ENCODE measurements at regions not wholly inside any gene's neighbourhood (a gene's known extent, or its start where the extent isn't known, plus 50 kb on each side); places are given as distances from the start of the nearest gene placed in this dataset.

DNA sequence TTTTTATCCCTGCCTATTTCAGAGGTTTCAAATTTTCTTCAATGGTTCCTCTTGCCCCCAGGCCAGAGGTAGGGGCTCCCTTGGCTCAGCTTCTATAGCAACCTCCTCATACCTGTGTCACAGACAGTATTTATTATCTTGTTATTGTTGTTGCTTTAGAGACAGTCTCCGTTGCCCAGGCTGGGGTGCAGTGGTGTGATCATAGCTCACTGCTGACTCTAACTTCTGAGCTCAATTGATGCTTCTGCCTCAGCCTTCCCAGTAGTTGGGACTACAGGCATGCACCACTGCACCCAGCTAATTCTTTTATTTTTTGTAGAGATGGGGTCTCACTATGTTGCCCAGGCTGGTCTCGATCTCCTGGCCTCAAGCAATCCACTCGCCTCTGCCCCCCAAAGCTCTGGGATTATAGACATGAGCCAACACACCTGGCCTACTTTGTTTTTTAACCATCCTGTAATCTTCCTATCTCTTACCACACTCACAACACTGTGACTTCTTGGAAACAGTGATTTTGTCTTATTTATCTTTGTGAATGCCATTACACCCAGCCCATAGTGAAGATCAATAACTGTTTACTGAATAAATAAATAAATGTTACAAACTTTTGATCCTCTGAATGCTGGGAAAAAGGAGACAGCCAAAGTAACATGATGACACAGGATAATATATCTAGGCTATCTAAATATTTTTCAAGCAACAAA is 95.9 kb downstream of the PHLDA1 start (continued):
- TF ChIP-seq, protein P1, sequence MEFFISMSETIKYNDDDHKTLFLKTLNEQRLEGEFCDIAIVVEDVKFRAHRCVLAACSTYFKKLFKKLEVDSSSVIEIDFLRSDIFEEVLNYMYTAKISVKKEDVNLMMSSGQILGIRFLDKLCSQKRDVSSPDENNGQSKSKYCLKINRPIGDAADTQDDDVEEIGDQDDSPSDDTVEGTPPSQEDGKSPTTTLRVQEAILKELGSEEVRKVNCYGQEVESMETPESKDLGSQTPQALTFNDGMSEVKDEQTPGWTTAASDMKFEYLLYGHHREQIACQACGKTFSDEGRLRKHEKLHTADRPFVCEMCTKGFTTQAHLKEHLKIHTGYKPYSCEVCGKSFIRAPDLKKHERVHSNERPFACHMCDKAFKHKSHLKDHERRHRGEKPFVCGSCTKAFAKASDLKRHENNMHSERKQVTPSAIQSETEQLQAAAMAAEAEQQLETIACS (CRISPR knock-in tag; IDR thresholded peaks at IDR 0.05) = no peak
- TF ChIP-seq KAT8 (CRISPR knock-in tag; IDR thresholded peaks at IDR 0.05) = peak; percentile 23; the same call in 1 of the 2 replicates
- TF ChIP-seq GATAD2A (CRISPR knock-in tag; IDR thresholded peaks at IDR 0.05) = peak; percentile 79
- TF ChIP-seq, protein P2, sequence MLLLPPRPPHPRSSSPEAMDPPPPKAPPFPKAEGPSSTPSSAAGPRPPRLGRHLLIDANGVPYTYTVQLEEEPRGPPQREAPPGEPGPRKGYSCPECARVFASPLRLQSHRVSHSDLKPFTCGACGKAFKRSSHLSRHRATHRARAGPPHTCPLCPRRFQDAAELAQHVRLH (CRISPR knock-in tag; IDR thresholded peaks at IDR 0.05; ENCODE audit: borderline replicate concordance, low read depth) = no peak
- TF ChIP-seq ZNF121 (CRISPR knock-in tag; IDR thresholded peaks at IDR 0.05) = peak; percentile 96
- TF ChIP-seq CHD4 (IDR thresholded peaks at IDR 0.05; ENCODE audit: borderline replicate concordance, low read length) = no peak
- 0 out of 2 replicates have a peak, but pooled peaks have one; percentile 16 for TF ChIP-seq RCOR2 (CRISPR knock-in tag; IDR thresholded peaks at IDR 0.05)
- 0 out of 2 replicates have a peak, but pooled peaks have one; percentile 33 for TF ChIP-seq ERF (CRISPR knock-in tag; IDR thresholded peaks at IDR 0.05)
- TF ChIP-seq ISL2 (CRISPR knock-in tag; IDR thresholded peaks at IDR 0.05) = peak; percentile 66; the same call in 1 of the 2 replicates
- no peak for TF ChIP-seq PHF8 (CRISPR knock-in tag; IDR thresholded peaks at IDR 0.05)
- no peak for TF ChIP-seq ZNF773 (CRISPR knock-in tag; IDR thresholded peaks at IDR 0.05; ENCODE audit: borderline replicate concordance)
- TF ChIP-seq GTF3A (CRISPR knock-in tag; conservative IDR thresholded peaks at IDR 0.05) = no peak
- TF ChIP-seq, protein P3, sequence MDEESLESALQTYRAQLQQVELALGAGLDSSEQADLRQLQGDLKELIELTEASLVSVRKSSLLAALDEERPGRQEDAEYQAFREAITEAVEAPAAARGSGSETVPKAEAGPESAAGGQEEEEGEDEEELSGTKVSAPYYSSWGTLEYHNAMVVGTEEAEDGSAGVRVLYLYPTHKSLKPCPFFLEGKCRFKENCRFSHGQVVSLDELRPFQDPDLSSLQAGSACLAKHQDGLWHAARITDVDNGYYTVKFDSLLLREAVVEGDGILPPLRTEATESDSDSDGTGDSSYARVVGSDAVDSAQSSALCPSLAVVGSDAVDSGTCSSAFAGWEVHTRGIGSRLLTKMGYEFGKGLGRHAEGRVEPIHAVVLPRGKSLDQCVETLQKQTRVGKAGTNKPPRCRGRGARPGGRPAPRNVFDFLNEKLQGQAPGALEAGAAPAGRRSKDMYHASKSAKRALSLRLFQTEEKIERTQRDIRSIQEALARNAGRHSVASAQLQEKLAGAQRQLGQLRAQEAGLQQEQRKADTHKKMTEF (CRISPR knock-in tag; IDR thresholded peaks at IDR 0.05) = 0 out of 2 replicates have a peak, but pooled peaks have one; percentile 36
- TF ChIP-seq KLF16 (CRISPR knock-in tag; IDR thresholded peaks at IDR 0.05) = 0 out of 4 replicates have a peak, but pooled peaks of 1 of the 2 experiments have one; percentile 48
- no peak for TF ChIP-seq MEF2D (CRISPR knock-in tag; IDR thresholded peaks at IDR 0.05)
- TF ChIP-seq, protein P4, sequence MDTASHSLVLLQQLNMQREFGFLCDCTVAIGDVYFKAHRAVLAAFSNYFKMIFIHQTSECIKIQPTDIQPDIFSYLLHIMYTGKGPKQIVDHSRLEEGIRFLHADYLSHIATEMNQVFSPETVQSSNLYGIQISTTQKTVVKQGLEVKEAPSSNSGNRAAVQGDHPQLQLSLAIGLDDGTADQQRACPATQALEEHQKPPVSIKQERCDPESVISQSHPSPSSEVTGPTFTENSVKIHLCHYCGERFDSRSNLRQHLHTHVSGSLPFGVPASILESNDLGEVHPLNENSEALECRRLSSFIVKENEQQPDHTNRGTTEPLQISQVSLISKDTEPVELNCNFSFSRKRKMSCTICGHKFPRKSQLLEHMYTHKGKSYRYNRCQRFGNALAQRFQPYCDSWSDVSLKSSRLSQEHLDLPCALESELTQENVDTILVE (CRISPR knock-in tag; IDR thresholded peaks at IDR 0.05) = 0 out of 2 replicates have a peak, but pooled peaks have one; percentile 33
- TF ChIP-seq ZMAT3 (CRISPR knock-in tag; conservative IDR thresholded peaks at IDR 0.05) = no peak
- peak; percentile 52; the same call in 1 of the 2 replicates for TF ChIP-seq RXRB (CRISPR knock-in tag; IDR thresholded peaks at IDR 0.05; ENCODE audit: borderline replicate concordance)
- no peak for TF ChIP-seq MXD4 (CRISPR knock-in tag; IDR thresholded peaks at IDR 0.05)
- peak; percentile 55 for TF ChIP-seq CREM (IDR thresholded peaks at IDR 0.05)
- no peak for TF ChIP-seq CREM (CRISPR knock-in tag; IDR thresholded peaks at IDR 0.05)
- no peak for TF ChIP-seq HMG20A (CRISPR knock-in tag; IDR thresholded peaks at IDR 0.05; ENCODE audit: borderline replicate concordance)
